Activated CD4-positive, alpha-beta T cell treated with anti-CD3 and anti-CD28 coated beads for 36 hours (primary cell): ENCODE measurements at regions not wholly inside any gene's neighbourhood (a gene's known extent, or its start where the extent isn't known, plus 50 kb on each side); places are given as distances from the start of the nearest gene placed in this dataset.

ENCODE experiments used
- ATAC-seq: fragments of 200-7000 bp; cut with Tn5 transposase; one replicate; pipeline ENCODE4 v1.10.0; 2021; ENCODE audit warnings: mild to moderate bottlenecking, moderate library complexity
- CTCF ChIA-PET: fragments of 350-600 bp; sonication (Branson Sonifier 250); formaldehyde crosslinking; loops from one replicate; lab custom pipeline; 2021; ENCODE audit warnings: antibody characterized with exemption; lab: Charles Lee
- POLR2A ChIA-PET: fragments of 350-600 bp; sonication (Branson Sonifier 250); formaldehyde crosslinking; loops from one replicate; lab custom pipeline; 2021; ENCODE audit warnings: antibody characterized with exemption, inconsistent platforms; lab: Charles Lee
- DNase-seq: peaks from one replicate; pipeline ENCODE4 v3.0.0-alpha.2; 2020
- H3K27ac Mint-ChIP-seq: one replicate; pipeline ENCODE4 v1.8.0; 2021; ENCODE audit warnings: mixed read lengths
- H3K27me3 Mint-ChIP-seq: one replicate; pipeline ENCODE4 v1.8.0; 2021; ENCODE audit warnings: mixed read lengths
- H3K36me3 Mint-ChIP-seq: one replicate; pipeline ENCODE4 v1.8.0; 2021; ENCODE audit warnings: low read depth, mixed read lengths
- H3K4me1 Mint-ChIP-seq: one replicate; pipeline ENCODE4 v1.8.0; 2021; ENCODE audit warnings: mixed read lengths
- H3K4me3 Mint-ChIP-seq: one replicate; pipeline ENCODE4 v1.8.0; 2021; ENCODE audit warnings: mild to moderate bottlenecking, moderate library complexity, mixed read lengths
- H3K9me3 Mint-ChIP-seq: one replicate; pipeline ENCODE4 v1.8.0; 2021; ENCODE audit warnings: low read depth, mixed read lengths
- intact Hi-C, 2 experiments: fragments of 100-400 bp; cut with DNase I in 1 of 2; cut with micrococcal nuclease in 1 of 2; formaldehyde crosslinking; loops; one replicate each; pipeline versions ENCODE4 v1.14.2 to v1.15.1; 2022 to 2024; cut with DNase I, micrococcal nuclease

GRCh38 chr15:68482246-68482645, 50.3 kb upstream of the ITGA11 start:
- ATAC-seq (no peak), DNase-seq (no peak)
- H3K9me3 Mint-ChIP-seq, result no peaks in the 10 kb centered on the region
- ChIA-PET POLR2A (no interaction called here), CTCF (interaction anchor here (2.0 kb wide), 1 partner anchor 13 kb away, joined by 4 read pairs; no protein-coding TSS in a partner anchor)
- no peaks in the 10 kb centered on the region for H3K36me3 Mint-ChIP-seq
- no peaks in the 10 kb centered on the region for H3K4me1 Mint-ChIP-seq
- H3K4me3 Mint-ChIP-seq, result no peak overlapping the region
- peaks cover 6% of the 10 kb centered on the region for H3K27me3 Mint-ChIP-seq
- intact Hi-C loops, result no loop called here
- no peak overlapping the region for H3K27ac Mint-ChIP-seq

DNA sequence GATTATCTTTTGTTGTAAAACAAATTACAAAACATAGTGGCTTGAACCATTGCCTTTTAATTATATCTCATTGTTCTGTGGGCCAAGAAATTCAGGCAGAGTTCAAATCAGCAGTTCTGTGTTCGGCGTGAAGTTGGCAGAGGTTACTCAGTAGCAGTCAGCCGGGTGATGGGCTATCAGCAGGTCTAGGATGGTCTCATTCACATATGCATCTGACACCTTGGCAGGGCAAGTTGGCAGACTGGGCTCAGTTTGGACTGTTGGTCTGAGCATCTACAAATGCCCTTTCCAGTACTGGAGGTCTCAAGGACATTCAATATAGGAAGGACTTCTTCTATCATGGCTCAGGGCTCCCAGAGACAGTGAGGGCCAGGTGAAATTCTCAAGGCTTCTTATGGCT, 51.2 kb upstream of the ITGA11 start:
- peaks cover 8% of the 10 kb centered on the region for H3K27me3 Mint-ChIP-seq
- ChIA-PET POLR2A (no interaction called here), CTCF (interaction anchor here (2.0 kb wide), 1 partner anchor 12 kb away, joined by 4 read pairs; no protein-coding TSS in a partner anchor)
- no peak for DNase-seq
- no peaks in the 10 kb centered on the region for H3K9me3 Mint-ChIP-seq
- H3K36me3 Mint-ChIP-seq, result no peaks in the 10 kb centered on the region
- H3K4me1 Mint-ChIP-seq, result no peaks in the 10 kb centered on the region
- H3K4me3 Mint-ChIP-seq, result no peak overlapping the region
- H3K27ac Mint-ChIP-seq, result no peak overlapping the region
- no peak for ATAC-seq
- intact Hi-C loops, result no loop called here

DNA sequence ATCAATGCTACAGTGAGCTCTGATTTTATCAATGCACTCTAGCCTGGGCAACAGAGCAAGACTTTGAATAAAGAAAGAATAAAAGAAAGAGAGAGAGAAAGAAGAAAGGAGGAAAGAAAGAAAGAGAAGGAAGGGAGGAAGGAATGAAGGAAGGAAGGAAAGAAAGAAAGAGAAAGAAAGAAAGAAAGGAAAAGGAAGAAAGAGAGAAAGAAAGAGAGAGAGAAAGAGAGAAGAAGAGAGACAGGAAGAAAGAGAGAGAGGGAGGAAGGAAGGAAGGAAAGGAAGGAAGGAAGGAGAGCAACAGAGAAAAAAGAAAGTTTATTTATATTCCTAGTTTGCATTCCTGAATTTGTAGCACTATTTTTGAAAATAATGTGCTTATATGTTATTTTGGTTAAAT, 52.3 kb upstream of the ITGA11 start:
- intact Hi-C loops, result no loop called here
- no peak overlapping the region for H3K27ac Mint-ChIP-seq
- CTCF ChIA-PET, result interaction anchor here (2.0 kb wide), 1 partner anchor 11 kb away, joined by 4 read pairs; no protein-coding TSS in a partner anchor
- peaks cover 8% of the 10 kb centered on the region for H3K27me3 Mint-ChIP-seq
- POLR2A ChIA-PET, result interaction anchor here (0.6 kb wide), 1 partner anchor 22 kb away, joined by 3 read pairs; no protein-coding TSS in a partner anchor
- H3K4me1 Mint-ChIP-seq, result no peaks in the 10 kb centered on the region
- no peaks in the 10 kb centered on the region for H3K9me3 Mint-ChIP-seq
- no peak overlapping the region for H3K4me3 Mint-ChIP-seq
- no peak for ATAC-seq
- H3K36me3 Mint-ChIP-seq, result no peaks in the 10 kb centered on the region
- DNase-seq, result no peak

DNA sequence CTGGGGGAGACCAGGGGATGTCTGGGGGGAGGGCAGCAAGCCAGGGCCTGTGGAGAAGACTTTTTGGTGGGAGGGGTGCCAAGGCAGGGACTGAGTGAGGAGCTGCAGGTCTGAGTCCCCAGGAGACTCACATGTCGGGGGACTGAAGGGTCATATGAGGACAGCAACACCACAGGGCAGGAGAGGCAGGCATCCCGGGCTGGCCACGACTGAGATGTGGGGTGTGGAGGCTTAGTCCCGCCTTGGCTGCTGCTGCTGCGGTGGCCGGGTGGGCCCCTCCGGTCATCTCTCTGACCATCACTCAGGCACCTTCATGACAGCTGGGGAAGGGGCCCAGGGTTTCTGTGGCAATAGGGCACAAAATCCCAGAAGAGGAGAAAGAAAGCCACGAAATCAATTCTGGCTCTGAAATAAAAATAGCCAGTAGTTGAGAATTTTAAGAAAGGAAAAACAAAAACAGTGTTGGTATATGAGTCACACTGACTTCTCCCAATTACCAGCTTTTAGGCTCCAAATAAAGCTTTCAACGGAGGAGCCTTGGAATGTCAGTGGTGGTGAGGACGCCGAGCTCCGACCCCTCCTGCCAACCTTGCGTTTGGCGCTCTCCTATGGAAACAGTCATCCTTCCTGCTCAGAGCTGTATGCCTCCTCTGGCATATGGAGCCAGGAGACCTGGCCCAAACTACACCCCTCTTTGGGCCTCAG, 52.9 kb upstream of the ITGA11 start:
- intact Hi-C loops, result no loop called here
- H3K27me3 Mint-ChIP-seq, result peaks cover 8% of the 10 kb centered on the region
- H3K27ac Mint-ChIP-seq, result no peak overlapping the region
- no peak overlapping the region for H3K4me3 Mint-ChIP-seq
- POLR2A ChIA-PET, result interaction anchor here (0.6 kb wide), 1 partner anchor 21 kb away, joined by 3 read pairs; no protein-coding TSS in a partner anchor
- DNase-seq (no peak), ATAC-seq (no peak)
- H3K36me3 Mint-ChIP-seq, result no peaks in the 10 kb centered on the region
- no peaks in the 10 kb centered on the region for H3K9me3 Mint-ChIP-seq
- CTCF ChIA-PET, result no interaction called here
- no peaks in the 10 kb centered on the region for H3K4me1 Mint-ChIP-seq

GRCh38 chr15:68485721-68486360, 53.9 kb upstream of the ITGA11 start:
- Mint-ChIP-seq H3K27ac (no peak overlapping the region), H3K4me1 (no peaks in the 10 kb centered on the region), H3K36me3 (no peaks in the 10 kb centered on the region), H3K4me3 (no peak overlapping the region), H3K9me3 (no peaks in the 10 kb centered on the region), H3K27me3 (peaks cover 11% of the 10 kb centered on the region)
- no peak for ATAC-seq
- ChIA-PET CTCF (no interaction called here), POLR2A (no interaction called here)
- DNase-seq, result no peak
- intact Hi-C loops, result no loop called here

DNA sequence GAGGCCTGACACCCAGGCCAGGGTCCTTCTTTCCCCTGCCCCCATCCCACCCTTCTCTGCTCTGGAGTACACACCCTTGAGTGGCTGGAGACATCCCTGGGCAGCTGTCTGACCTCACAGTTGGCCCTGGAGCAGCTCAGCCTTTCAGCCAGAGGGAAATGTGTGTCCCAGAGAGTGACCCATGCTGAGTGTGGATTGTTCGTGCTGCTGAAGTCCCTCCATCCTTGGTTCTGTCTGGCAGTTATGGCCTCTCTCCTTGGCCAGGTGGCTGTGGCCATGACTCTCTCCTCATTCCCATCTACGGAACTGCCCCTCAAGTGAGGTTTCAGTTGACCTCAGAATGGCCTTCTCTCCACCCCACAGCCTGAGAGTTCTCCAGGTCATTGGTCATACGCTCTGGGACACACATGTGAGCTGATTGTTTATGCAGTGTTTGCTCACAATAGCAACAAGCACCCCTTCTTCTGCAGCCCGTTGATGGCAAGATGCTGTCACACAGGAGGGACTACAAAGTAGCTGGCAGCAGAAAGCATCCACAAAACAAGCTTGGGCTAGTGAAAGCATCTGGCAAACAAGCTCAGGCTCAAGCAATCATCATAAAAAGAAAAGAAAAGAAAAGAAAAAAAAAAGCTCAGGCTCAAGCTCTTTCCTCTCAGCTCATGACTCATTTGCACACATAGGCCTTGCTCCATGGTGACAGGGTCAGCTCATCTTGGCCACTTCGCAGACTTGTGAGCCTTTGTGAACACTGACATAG, 55.3 kb upstream of the ITGA11 start:
- intact Hi-C loops, result no loop called here
- H3K27me3 Mint-ChIP-seq, result peaks cover 17% of the 10 kb centered on the region
- ATAC-seq, result no peak
- DNase-seq, result no peak
- H3K4me1 Mint-ChIP-seq, result no peaks in the 10 kb centered on the region
- no peak overlapping the region for H3K4me3 Mint-ChIP-seq
- H3K9me3 Mint-ChIP-seq, result no peaks in the 10 kb centered on the region
- POLR2A ChIA-PET, result no interaction called here
- no peak overlapping the region for H3K27ac Mint-ChIP-seq
- CTCF ChIA-PET, result interaction anchor here (1.2 kb wide), 1 partner anchor 19 kb away, joined by 3 read pairs; no protein-coding TSS in a partner anchor
- no peaks in the 10 kb centered on the region for H3K36me3 Mint-ChIP-seq

DNA sequence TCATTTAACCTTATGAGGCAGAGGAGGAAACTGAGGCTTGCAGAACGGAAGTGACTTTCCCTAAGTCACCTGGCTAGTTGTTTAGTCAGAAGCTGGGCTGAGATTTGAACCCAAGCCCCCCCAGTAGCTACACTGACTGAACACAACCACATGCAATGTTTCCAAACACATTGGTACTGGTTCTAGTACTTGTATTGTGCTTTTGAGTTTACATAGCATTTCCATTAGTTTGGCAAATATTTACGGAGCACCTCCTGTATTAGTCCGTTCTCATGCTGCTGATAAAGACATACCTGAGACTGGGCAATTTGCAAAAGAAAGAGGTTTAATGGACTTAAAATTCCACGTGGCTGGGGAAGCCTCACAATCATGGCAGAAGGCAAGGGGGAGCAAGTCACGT, 56.3 kb upstream of the ITGA11 start:
- CTCF ChIA-PET, result no interaction called here
- no peak overlapping the region for H3K27ac Mint-ChIP-seq
- no peaks in the 10 kb centered on the region for H3K36me3 Mint-ChIP-seq
- POLR2A ChIA-PET, result no interaction called here
- DNase-seq (no peak), ATAC-seq (no peak)
- no peaks in the 10 kb centered on the region for H3K9me3 Mint-ChIP-seq
- intact Hi-C loops, result no loop called here
- H3K27me3 Mint-ChIP-seq, result peaks cover 17% of the 10 kb centered on the region
- no peaks in the 10 kb centered on the region for H3K4me1 Mint-ChIP-seq
- H3K4me3 Mint-ChIP-seq, result no peak overlapping the region

DNA sequence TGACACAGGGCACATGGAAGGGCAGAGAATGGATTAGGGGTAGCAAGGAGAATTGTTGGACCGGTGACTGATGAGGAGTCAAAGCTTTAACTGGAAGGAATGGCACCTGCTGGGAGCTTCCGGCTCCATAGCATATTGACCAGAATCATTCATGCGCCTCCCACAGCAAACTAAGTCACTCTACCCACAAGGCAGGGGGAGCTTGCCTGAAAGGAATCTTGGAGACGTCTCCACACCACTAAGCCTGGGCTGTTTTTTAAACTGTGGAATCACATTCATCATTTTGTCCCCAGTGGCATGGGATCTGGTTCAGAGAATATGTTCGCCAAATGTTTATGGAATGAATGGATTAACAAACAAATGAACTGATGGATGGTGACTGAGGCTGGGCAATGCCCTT, 57.0 kb upstream of the ITGA11 start:
- CTCF ChIA-PET, result interaction anchor here (0.6 kb wide), 1 partner anchor 76 kb away, joined by 3 read pairs; no protein-coding TSS in a partner anchor
- Mint-ChIP-seq H3K27me3 (peaks cover 20% of the 10 kb centered on the region), H3K9me3 (no peaks in the 10 kb centered on the region), H3K4me1 (no peaks in the 10 kb centered on the region), H3K36me3 (no peaks in the 10 kb centered on the region), H3K4me3 (no peak overlapping the region), H3K27ac (no peak overlapping the region)
- POLR2A ChIA-PET, result no interaction called here
- intact Hi-C loops, result no loop called here
- ATAC-seq (no peak), DNase-seq (no peak)

GRCh38 chr15:68489421-68489820, 57.5 kb upstream of the ITGA11 start:
- H3K9me3 Mint-ChIP-seq, result no peaks in the 10 kb centered on the region
- H3K27me3 Mint-ChIP-seq, result peaks cover 22% of the 10 kb centered on the region
- H3K4me3 Mint-ChIP-seq, result no peak overlapping the region
- H3K4me1 Mint-ChIP-seq, result no peaks in the 10 kb centered on the region
- no peak for ATAC-seq
- ChIA-PET POLR2A (no interaction called here), CTCF (interaction anchor here (0.6 to 0.7 kb wide), 2 partner anchors 77 to 334 kb away, joined by 3 read pairs; no protein-coding TSS in a partner anchor)
- intact Hi-C loops, result no loop called here
- H3K36me3 Mint-ChIP-seq, result no peaks in the 10 kb centered on the region
- H3K27ac Mint-ChIP-seq, result no peak overlapping the region
- no peak for DNase-seq

DNA sequence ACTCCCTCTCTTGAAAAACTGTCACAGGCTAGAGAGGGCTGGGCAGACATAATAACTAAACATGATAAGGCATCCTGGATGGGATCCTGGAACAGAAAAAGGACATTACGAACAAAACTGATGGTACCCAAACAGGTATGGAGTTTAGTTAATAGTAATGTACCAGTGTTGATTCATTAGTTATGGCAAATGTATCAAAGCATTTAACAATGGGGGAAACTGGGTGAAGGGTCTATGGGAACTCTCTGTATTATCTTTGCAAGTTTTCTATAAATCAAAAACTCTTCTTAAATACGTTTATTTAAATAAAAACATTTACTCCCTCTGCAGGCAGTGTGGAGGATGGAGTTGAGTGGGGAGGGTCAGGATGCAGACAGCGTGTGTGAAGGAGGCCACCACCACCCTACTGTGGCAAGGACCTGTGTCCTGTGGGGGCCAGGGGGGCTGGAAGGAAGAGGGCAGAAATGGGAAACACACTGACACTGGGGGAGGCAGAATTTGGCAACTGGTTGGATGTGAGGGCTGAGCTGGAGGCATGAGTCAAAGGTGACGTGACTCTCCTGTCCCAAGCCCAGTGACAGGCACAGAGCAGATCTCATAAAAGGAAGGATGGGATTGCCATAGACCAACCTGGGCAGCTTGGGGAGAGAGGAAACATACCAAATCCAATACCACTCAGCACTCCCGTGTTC, 59.6 kb upstream of the ITGA11 start:
- Mint-ChIP-seq H3K27me3 (peaks cover 22% of the 10 kb centered on the region), H3K4me1 (no peaks in the 10 kb centered on the region), H3K4me3 (no peak overlapping the region), H3K27ac (no peak overlapping the region), H3K36me3 (no peaks in the 10 kb centered on the region), H3K9me3 (no peaks in the 10 kb centered on the region)
- intact Hi-C loops, result no loop called here
- ATAC-seq (no peak), DNase-seq (no peak)
- ChIA-PET CTCF (no interaction called here), POLR2A (no interaction called here)

DNA sequence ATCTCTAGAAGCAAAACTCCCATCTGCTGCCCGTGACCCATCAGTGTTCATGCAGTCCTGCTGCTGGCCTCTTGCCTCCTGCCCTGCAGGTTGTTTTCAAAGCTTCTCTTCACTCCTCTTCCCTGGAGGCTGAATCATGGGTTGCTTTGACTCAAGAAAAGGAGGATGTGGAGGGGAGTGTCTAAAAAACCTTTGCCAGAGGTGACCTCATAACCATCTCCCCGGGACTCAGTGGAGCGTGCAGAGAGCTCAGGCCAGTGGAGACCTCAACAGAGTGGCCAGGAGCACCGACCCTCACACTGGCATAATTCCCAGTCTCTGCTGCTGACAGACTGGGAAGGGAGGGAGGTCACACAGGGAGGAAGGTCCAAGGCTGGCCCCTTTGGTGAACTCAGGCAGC, 60.9 kb upstream of the ITGA11 start:
- ChIA-PET CTCF (no interaction called here), POLR2A (no interaction called here)
- Mint-ChIP-seq H3K4me3 (no peak overlapping the region), H3K9me3 (no peaks in the 10 kb centered on the region), H3K4me1 (no peaks in the 10 kb centered on the region), H3K36me3 (no peaks in the 10 kb centered on the region), H3K27ac (no peak overlapping the region), H3K27me3 (peaks cover 19% of the 10 kb centered on the region)
- no peak for ATAC-seq
- intact Hi-C loops, result no loop called here
- DNase-seq, result no peak
